Upper lobe of left lung (tissue), 4 donors: ENCODE measurements at regions not wholly inside any gene's neighbourhood (a gene's known extent, or its start where the extent isn't known, plus 50 kb on each side); places are given as distances from the start of the nearest gene placed in this dataset.

Experiments
- CTCF ChIP-seq, 6 experiments: fragments of 450-650 bp in 4 of 6; fragments of 200-600 bp in 2 of 6; sonication (generic) in 2 of 6; IDR thresholded peaks; one replicate each; pipeline ENCODE4 v1.5.1; 2016 to 2019; ENCODE audit warnings: antibody characterized with exemption in 6 of 6
- POLR2A ChIP-seq, 4 donors: fragments of 450-650 bp; IDR thresholded peaks; one replicate each; pipeline ENCODE4 v1.5.1; 2016 to 2017; ENCODE audit warnings: antibody characterized with exemption in 4 of 4, mild to moderate bottlenecking in 2 of 4

DNA sequence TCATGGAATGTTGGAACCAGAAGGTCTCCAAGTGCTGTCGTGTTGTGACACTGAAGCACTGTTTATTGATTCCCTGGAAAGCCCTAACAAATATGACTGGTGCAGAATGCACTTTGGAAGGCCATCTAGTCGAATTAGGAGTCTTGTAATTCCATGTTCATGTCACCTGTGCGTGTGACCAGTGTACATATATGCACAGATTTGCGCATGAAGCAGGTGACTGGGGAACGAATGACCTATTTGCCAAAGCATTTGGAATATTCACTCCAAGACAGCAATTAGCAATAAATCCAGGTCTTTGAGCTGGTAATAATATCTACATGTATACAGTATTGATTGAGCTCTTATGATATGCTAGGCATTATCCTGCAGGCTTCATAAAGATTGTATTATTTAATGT lies 177.5 kb upstream of the PFN2 start:
- TF ChIP-seq CTCF (IDR thresholded peaks at IDR 0.05) (no peak), POLR2A (IDR thresholded peaks at IDR 0.05) (no peak)
